K562 (cell line): ENCODE measurements at regions not wholly inside any gene's neighbourhood (a gene's known extent, or its start where the extent isn't known, plus 50 kb on each side); places are given as distances from the start of the nearest gene placed in this dataset.

ENCODE experiments used
- ATAC-seq: fragments of 200-7000 bp; cut with Tn5 transposase; 3 replicates; pipeline ENCODE4 v1.9.1; 2020; ENCODE audit warnings: moderate library complexity
- BruUV-seq: library from RNA; stranded (reverse); fragments of 400-500 nt; replicated peaks from 2 replicates; lab custom pipeline; 2021; lab: Mats Ljungman, UMichigan
- CTCF ChIA-PET: fragments of 300-600 bp; formaldehyde crosslinking; extraction: SDS; loops from one replicate; lab custom pipeline; 2021; ENCODE audit warnings: low intra/inter-chr PET ratio; lab: Yijun Ruan, JAX
- POLR2A ChIA-PET: fragments of 300-600, 350-650 bp; sonication (Branson Sonifier 250); formaldehyde crosslinking; extraction: SDS; loops from one replicate; lab custom pipeline; 2021; ENCODE audit warnings: antibody characterized with exemption, inconsistent platforms; lab: Yijun Ruan, JAX
- DNase-seq, 4 experiments: peaks; one replicate each; pipeline versions ENCODE4 v3.0.0 to v3.0.0-alpha.2; 2011 to 2018; ENCODE audit warnings: low spot score in 3 of 4, mixed read lengths in 3 of 4; ENCODE audit errors: extremely low read depth in 1 of 4
- FAIRE-seq: peaks from 2 replicates; lab custom pipeline; 2011; peaks lifted over from hg19 to GRCh38; lab: Jason Lieb, UNC
- H2AFZ ChIP-seq: 2 replicates; pipeline ENCODE4 v1.6.0; 2011; ENCODE audit warnings: low read depth, low read length, control low read depth, inconsistent platforms
- H3K27ac ChIP-seq: fragments of 200-600 bp; 3 replicates; pipeline ENCODE4 v1.8.0; 2011; ENCODE audit warnings: low read depth, mild to moderate bottlenecking, control low read depth, inconsistent platforms, low read length, moderate library complexity, mixed read lengths; ENCODE audit errors: extremely low read depth
- H3K27me3 ChIP-seq, 2 experiments: fragments of 300-600 bp in 1 of 2; 2 replicates in 1 of 2; 3 replicates in 1 of 2; pipeline versions ENCODE4 v1.6.0 to v1.8.0; 2011; ENCODE audit warnings: inconsistent platforms in 2 of 2, low read length in 2 of 2, mild to moderate bottlenecking in 1 of 2, mixed read lengths in 1 of 2, moderate library complexity in 1 of 2; ENCODE audit not compliant: control insufficient read depth in 2 of 2, insufficient read depth in 2 of 2
- H3K36me3 ChIP-seq: fragments of 300-600 bp; 3 replicates; pipeline ENCODE4 v1.8.0; 2011; ENCODE audit warnings: mild to moderate bottlenecking, low read length, inconsistent platforms; ENCODE audit not compliant: control insufficient read depth, insufficient read depth
- H3K4me1 ChIP-seq, 2 experiments: fragments of 200-600 bp in 1 of 2; replicated peaks in 1 of 2; 2 replicates in 1 of 2; 3 replicates in 1 of 2; pipeline versions ENCODE4 v1.5.1 to v1.8.0; 2011; ENCODE audit warnings: inconsistent platforms in 2 of 2, low read length in 2 of 2, mild to moderate bottlenecking in 1 of 2, mixed read lengths in 1 of 2, moderate library complexity in 1 of 2; ENCODE audit not compliant: control insufficient read depth in 2 of 2, insufficient read depth in 2 of 2
- H3K4me2 ChIP-seq: 2 replicates; pipeline ENCODE4 v1.6.1; 2011; ENCODE audit warnings: low read length, control low read depth, inconsistent platforms, mixed read lengths; ENCODE audit not compliant: insufficient read depth
- H3K4me3 ChIP-seq: fragments of 200-600 bp; sonication (generic), shearing (Covaris generic); 2 replicates; pipeline ENCODE4 v1.5.1; 2016; ENCODE audit warnings: control low read depth, inconsistent platforms
- H3K79me2 ChIP-seq: fragments of 200-600 bp; 3 replicates; pipeline ENCODE4 v1.8.0; 2011; ENCODE audit warnings: low read length, inconsistent platforms; ENCODE audit not compliant: control insufficient read depth, insufficient read depth
- H3K9ac ChIP-seq, 2 experiments: 2 replicates each; pipeline versions ENCODE4 v1.6.0 to v1.6.1; 2011; ENCODE audit warnings: low read depth in 2 of 2, low read length in 2 of 2, control low read depth in 1 of 2, inconsistent platforms in 1 of 2, mild to moderate bottlenecking in 1 of 2, mixed read lengths in 1 of 2; ENCODE audit not compliant: insufficient read depth in 1 of 2
- H3K9me1 ChIP-seq: one replicate; pipeline ENCODE4 v1.6.0; 2011; ENCODE audit warnings: inconsistent platforms, mild to moderate bottlenecking, low read length, moderate library complexity; ENCODE audit not compliant: control insufficient read depth, insufficient read depth
- H3K9me3 ChIP-seq: replicated peaks from 2 replicates; pipeline ENCODE4 v1.5.1; 2011; ENCODE audit warnings: low read depth, low read length, inconsistent platforms; ENCODE audit not compliant: control insufficient read depth, insufficient read depth
- H4K20me1 ChIP-seq: replicated peaks from 2 replicates; pipeline ENCODE4 v1.6.1; 2011; ENCODE audit warnings: low read length, inconsistent platforms, mixed read lengths; ENCODE audit not compliant: control insufficient read depth, insufficient read depth
- GABPB2 ChIP-seq: fragments of 250-450 bp; sonication (Bioruptor Pico); conservative IDR thresholded peaks from 2 replicates; pipeline ENCODE4 v1.5.1; 2021; ENCODE audit warnings: mild to moderate bottlenecking
- POLR3G ChIP-seq: IDR thresholded peaks from 2 replicates; pipeline ENCODE4 v1.6.1; 2011; ENCODE audit not compliant: insufficient read length, insufficient replicate concordance; ENCODE audit errors: extremely low read depth
- RFX5 ChIP-seq: IDR thresholded peaks from 2 replicates; pipeline ENCODE4 v1.6.1; 2011; ENCODE audit warnings: low read depth, mild to moderate bottlenecking, improper control_type of control experiment, low read length
- TCF7 ChIP-seq: sonication (generic); IDR thresholded peaks from 2 replicates; pipeline ENCODE4 v1.6.1; 2016; ENCODE audit warnings: antibody characterized with exemption, borderline replicate concordance
- YBX1 ChIP-seq: fragments of 450-650 bp; IDR thresholded peaks from 2 replicates; pipeline ENCODE4 v1.7.1; 2016; ENCODE audit warnings: mild to moderate bottlenecking
- ZBTB1 ChIP-seq: sonication (generic); formaldehyde crosslinking; IDR thresholded peaks from 2 replicates; pipeline ENCODE4 v1.8.1; 2023; ENCODE audit warnings: missing genetic modification reagents, low read depth, mild to moderate bottlenecking, borderline replicate concordance
- ZNF12 ChIP-seq: sonication (generic); formaldehyde crosslinking; IDR thresholded peaks from 2 replicates; pipeline ENCODE4 v1.4.0; 2020; ENCODE audit warnings: mild to moderate bottlenecking, missing genetic modification reagents
- WGBS: fragments of 100-300 bp; shearing (Covaris generic); methylation state at CpG from one replicate; pipeline ENCODE4 v1.1.6; 2016; ENCODE audit warnings: low coverage, mixed read lengths; ENCODE audit not compliant: insufficient coverage; ENCODE audit errors: missing lambda C conversion rate; 5-methylcytosine and 5-hydroxymethylcytosine counted together
- in situ Hi-C: fragments of 300-500 bp; cut with MboI; formaldehyde crosslinking; loops from 4 replicates; pipeline ENCODE4 v1.15.0; 2018; ENCODE audit warnings: inconsistent platforms, mixed read lengths
- intact Hi-C: fragments of 100-400 bp; cut with micrococcal nuclease; formaldehyde crosslinking; loops from 2 replicates; pipeline ENCODE4 v1.14.2; 2022

- ATAC-seq = no peak; the same call in 2 of the 3 replicates
- Histone ChIP-seq H3K4me3 (no peak overlapping the region), H3K27ac (no peak overlapping the region), H4K20me1 (no peaks in the 10 kb centered on the region), H3K79me2 (no peaks in the 10 kb centered on the region), H3K4me1 (no peaks in the 10 kb centered on the region), H2AFZ (no peak overlapping the region), H3K9me3 (no peaks in the 10 kb centered on the region), H3K9ac (no peak overlapping the region), H3K9me1 (no peaks in the 10 kb centered on the region), H3K27me3 (peaks cover 12 to 28% of the 10 kb centered on the region in 2 experiments; a peak in 3 of 5 replicates), H3K36me3 (no peaks in the 10 kb centered on the region), H3K4me2 (no peak overlapping the region)
- ChIA-PET CTCF (no interaction called here), POLR2A (no interaction called here)
- FAIRE-seq = no peak
- DNase-seq = no peak
- WGBS = 2% methylated on average over 22 of the region's 27 CpGs
- BruUV-seq = no TSS peak
- intact Hi-C loops (no loop called here), in situ Hi-C loops (no loop called here)
- no peak for TF ChIP-seq ZBTB1 (CRISPR knock-in tag)
- no peak for TF ChIP-seq GABPB2 (CRISPR knock-in tag)
- TF ChIP-seq RFX5 = no peak
- TF ChIP-seq POLR3G = no peak
- no peak for TF ChIP-seq ZNF12
- no peak for TF ChIP-seq YBX1
- TF ChIP-seq TCF7 = no peak
These were observed 145.1 kb downstream of the IRX1 start for GRCh38 chr5:3740546-3741373.
